Tibial artery (tissue), 4 donors: ENCODE measurements at regions not wholly inside any gene's neighbourhood (a gene's known extent, or its start where the extent isn't known, plus 50 kb on each side); places are given as distances from the start of the nearest gene placed in this dataset.

Source experiments
- DNase-seq, 2 donors: peaks; one replicate each; pipeline ENCODE4 v3.0.0-alpha.2; 2019
- H3K27ac ChIP-seq, 2 donors: fragments of 200-600 bp; sonication (generic) in 1 of 2; 1 replicate in 1 of 2; 2 replicates in 1 of 2; pipeline ENCODE4 v1.5.1; 2018 to 2019; ENCODE audit warnings: mild to moderate bottlenecking in 1 of 2
- H3K27me3 ChIP-seq, 2 donors: fragments of 200-600 bp; sonication (generic) in 1 of 2; one replicate each; pipeline versions ENCODE4 v1.5.1 to v1.6.0; 2016 to 2019
- H3K36me3 ChIP-seq, 3 donors: fragments of 200-600 bp; sonication (generic) in 2 of 3; one replicate each; pipeline ENCODE4 v1.5.1; 2016 to 2019; ENCODE audit warnings: mild to moderate bottlenecking in 2 of 3
- H3K4me1 ChIP-seq, 4 donors: fragments of 200-600 bp; sonication (generic) in 2 of 4; 1 replicate in 3 of 4; 2 replicates in 1 of 4; pipeline ENCODE4 v1.5.1; 2016 to 2019
- H3K4me3 ChIP-seq, 2 donors: fragments of 200-600 bp; sonication (generic) in 1 of 2; 1 replicate in 1 of 2; 2 replicates in 1 of 2; pipeline ENCODE4 v1.5.1; 2018 to 2019; ENCODE audit warnings: mild to moderate bottlenecking in 2 of 2
- H3K9me3 ChIP-seq, 3 donors: fragments of 200-600 bp; sonication (generic) in 1 of 3; one replicate each; pipeline ENCODE4 v1.5.1; 2016 to 2019
- intact Hi-C: fragments of 100-400 bp; cut with DNase I; formaldehyde crosslinking; loops from one replicate; pipeline ENCODE4 v1.15.0; 2023; ENCODE audit warnings: low total_unique reads
- TF ChIP-seq, protein P1 (sequence below), 2 experiments: fragments of 200-600 bp in 1 of 2; fragments of 450-650 bp in 1 of 2; IDR thresholded peaks; one replicate each; pipeline ENCODE4 v1.5.1; 2017 to 2019; ENCODE audit warnings: antibody characterized with exemption in 2 of 2, mild to moderate bottlenecking in 1 of 2, moderate library complexity in 1 of 2

GRCh38 chr15:77720173-77720572 lies 87.5 kb upstream of the LINGO1 start:
- H3K27ac ChIP-seq, result no peak overlapping the region
- peaks cover 0 to 46% of the 10 kb centered on the region in 2 donors for H3K27me3 ChIP-seq
- H3K4me1 ChIP-seq, result no peaks in the 10 kb centered on the region
- H3K4me3 ChIP-seq, result no peak overlapping the region
- no peaks in the 10 kb centered on the region for H3K36me3 ChIP-seq
- intact Hi-C loops, result no loop called here
- TF ChIP-seq, protein P1, sequence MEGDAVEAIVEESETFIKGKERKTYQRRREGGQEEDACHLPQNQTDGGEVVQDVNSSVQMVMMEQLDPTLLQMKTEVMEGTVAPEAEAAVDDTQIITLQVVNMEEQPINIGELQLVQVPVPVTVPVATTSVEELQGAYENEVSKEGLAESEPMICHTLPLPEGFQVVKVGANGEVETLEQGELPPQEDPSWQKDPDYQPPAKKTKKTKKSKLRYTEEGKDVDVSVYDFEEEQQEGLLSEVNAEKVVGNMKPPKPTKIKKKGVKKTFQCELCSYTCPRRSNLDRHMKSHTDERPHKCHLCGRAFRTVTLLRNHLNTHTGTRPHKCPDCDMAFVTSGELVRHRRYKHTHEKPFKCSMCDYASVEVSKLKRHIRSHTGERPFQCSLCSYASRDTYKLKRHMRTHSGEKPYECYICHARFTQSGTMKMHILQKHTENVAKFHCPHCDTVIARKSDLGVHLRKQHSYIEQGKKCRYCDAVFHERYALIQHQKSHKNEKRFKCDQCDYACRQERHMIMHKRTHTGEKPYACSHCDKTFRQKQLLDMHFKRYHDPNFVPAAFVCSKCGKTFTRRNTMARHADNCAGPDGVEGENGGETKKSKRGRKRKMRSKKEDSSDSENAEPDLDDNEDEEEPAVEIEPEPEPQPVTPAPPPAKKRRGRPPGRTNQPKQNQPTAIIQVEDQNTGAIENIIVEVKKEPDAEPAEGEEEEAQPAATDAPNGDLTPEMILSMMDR (IDR thresholded peaks at IDR 0.05), result no peak
- H3K9me3 ChIP-seq, result no peaks in the 10 kb centered on the region
- DNase-seq, result no peak

- DNase-seq, result no peak
- Histone ChIP-seq H3K27me3 (peaks cover 0 to 46% of the 10 kb centered on the region in 2 donors), H3K4me1 (no peaks in the 10 kb centered on the region), H3K27ac (no peak overlapping the region), H3K4me3 (no peak overlapping the region), H3K9me3 (no peaks in the 10 kb centered on the region), H3K36me3 (no peaks in the 10 kb centered on the region)
- TF ChIP-seq, protein P1 (IDR thresholded peaks at IDR 0.05), result no peak
- intact Hi-C loops, result no loop called here
Observed at GRCh38 chr15:77719450-77719849, 86.7 kb upstream of the LINGO1 start.

- Histone ChIP-seq H3K36me3 (no peaks in the 10 kb centered on the region), H3K27me3 (peaks cover 0 to 33% of the 10 kb centered on the region in 2 donors), H3K9me3 (no peaks in the 10 kb centered on the region), H3K4me3 (no peak overlapping the region), H3K4me1 (no peaks in the 10 kb centered on the region), H3K27ac (no peak overlapping the region)
- intact Hi-C loops, result no loop called here
- TF ChIP-seq, protein P1 (IDR thresholded peaks at IDR 0.05), result no peak
- DNase-seq, result no peak
Observed at GRCh38 chr15:77717333-77717990, 84.8 kb upstream of the LINGO1 start.

- no peak overlapping the region for H3K27ac ChIP-seq
- TF ChIP-seq, protein P1 (IDR thresholded peaks at IDR 0.05), result no peak
- H3K27me3 ChIP-seq, result peaks cover 0 to 27% of the 10 kb centered on the region in 2 donors
- no peaks in the 10 kb centered on the region for H3K9me3 ChIP-seq
- no peak for DNase-seq
- no peaks in the 10 kb centered on the region for H3K4me1 ChIP-seq
- H3K4me3 ChIP-seq, result no peak overlapping the region
- intact Hi-C loops, result no loop called here
- no peaks in the 10 kb centered on the region for H3K36me3 ChIP-seq
Observed at GRCh38 chr15:77716632-77717332, 84.1 kb upstream of the LINGO1 start.

GRCh38 chr15:77715860-77716259 lies 83.1 kb upstream of the LINGO1 start:
- H3K27ac ChIP-seq, result no peak overlapping the region

More at GRCh38 chr15:77715860-77716259, 83.1 kb upstream of the LINGO1 start:
- intact Hi-C loops, result no loop called here
- Histone ChIP-seq H3K36me3 (no peaks in the 10 kb centered on the region), H3K9me3 (no peaks in the 10 kb centered on the region), H3K4me3 (no peak overlapping the region), H3K4me1 (no peaks in the 10 kb centered on the region), H3K27me3 (peaks cover 0 to 19% of the 10 kb centered on the region in 2 donors)
- TF ChIP-seq, protein P1 (IDR thresholded peaks at IDR 0.05), result no peak
- no peak for DNase-seq
